MM.1S (cell line): ENCODE measurements at regions not wholly inside any gene's neighbourhood (a gene's known extent, or its start where the extent isn't known, plus 50 kb on each side); places are given as distances from the start of the nearest gene placed in this dataset.

ENCODE experiments used
- DNase-seq: peaks from one replicate; pipeline ENCODE4 v3.0.0-alpha.2; 2015
- H2AFZ ChIP-seq: fragments of 300-600 bp; sonication (generic); 2 replicates; pipeline ENCODE4 v1.6.0; 2016; ENCODE audit warnings: antibody characterized with exemption, low read length
- H3F3A ChIP-seq: fragments of 300-600 bp; sonication (generic); 2 replicates; pipeline ENCODE4 v1.6.1; 2016; ENCODE audit warnings: mild to moderate bottlenecking, antibody characterized with exemption, low read length, moderate library complexity, mixed read lengths; ENCODE audit not compliant: insufficient read depth
- H3K27ac ChIP-seq: fragments of 300-600 bp; sonication (generic); 2 replicates; pipeline ENCODE4 v1.5.1; 2016; ENCODE audit warnings: mild to moderate bottlenecking, low read length
- H3K27me3 ChIP-seq: fragments of 300-600 bp; sonication (generic); replicated peaks from 2 replicates; pipeline ENCODE4 v1.6.0; 2016; ENCODE audit warnings: low read length; ENCODE audit not compliant: insufficient read depth
- H3K36me3 ChIP-seq: fragments of 300-600 bp; sonication (generic); replicated peaks from 2 replicates; pipeline ENCODE4 v1.6.1; 2016; ENCODE audit warnings: mild to moderate bottlenecking, low read length, mixed read lengths; ENCODE audit not compliant: insufficient read depth
- H3K4me1 ChIP-seq: fragments of 300-600 bp; sonication (generic); 2 replicates; pipeline ENCODE4 v1.6.1; 2016; ENCODE audit warnings: low read length, mixed read lengths
- H3K4me2 ChIP-seq: fragments of 300-600 bp; sonication (generic); 2 replicates; pipeline ENCODE4 v1.6.0; 2016; ENCODE audit warnings: low read depth, low read length
- H3K4me3 ChIP-seq: fragments of 300-600 bp; sonication (generic); 2 replicates; pipeline ENCODE4 v1.5.1; 2016; ENCODE audit warnings: low read length, mixed read lengths
- H3K79me2 ChIP-seq: fragments of 300-600 bp; sonication (generic); 2 replicates; pipeline ENCODE4 v1.6.1; 2016; ENCODE audit warnings: mixed run types, low read length, mixed read lengths
- H3K9ac ChIP-seq: fragments of 300-600 bp; sonication (generic); 2 replicates; pipeline ENCODE4 v1.6.1; 2016; ENCODE audit warnings: low read length, mixed read lengths
- H3K9me2 ChIP-seq: fragments of 300-600 bp; sonication (generic); replicated peaks from 2 replicates; pipeline ENCODE4 v1.6.1; 2016; ENCODE audit warnings: mild to moderate bottlenecking, low read length, mixed read lengths; ENCODE audit not compliant: insufficient read depth
- H3K9me3 ChIP-seq: fragments of 300-600 bp; sonication (generic); replicated peaks from 2 replicates; pipeline ENCODE4 v1.6.1; 2016; ENCODE audit warnings: mild to moderate bottlenecking, low read length, mixed read lengths; ENCODE audit not compliant: insufficient read depth
- H4K20me1 ChIP-seq: fragments of 300-600 bp; sonication (generic); 2 replicates; pipeline ENCODE4 v1.6.1; 2016; ENCODE audit warnings: mild to moderate bottlenecking, low read length, moderate library complexity, mixed read lengths; ENCODE audit not compliant: insufficient read depth
- CTCF ChIP-seq: fragments of 300-600 bp; sonication (generic); IDR thresholded peaks from 2 replicates; pipeline ENCODE4 v1.5.1; 2016; ENCODE audit warnings: antibody characterized with exemption, low read length, mixed read lengths
- EZH2 ChIP-seq: fragments of 300-600 bp; sonication (generic); optimal IDR thresholded peaks from 2 replicates; pipeline ENCODE3; 2017; ENCODE audit warnings: low read depth, mild to moderate bottlenecking, antibody characterized with exemption, low read length, mixed read lengths
- EZH2phosphoT487 ChIP-seq: fragments of 300-600 bp; sonication (generic); IDR thresholded peaks from 2 replicates; pipeline ENCODE4 v1.6.1; 2018; ENCODE audit warnings: antibody characterized with exemption, low read length

- no peak overlapping the region for H3K4me3 ChIP-seq
- no peak for DNase-seq
- no peaks in the 10 kb centered on the region for H3K79me2 ChIP-seq
- H3K36me3 ChIP-seq: no peaks in the 10 kb centered on the region
- H3K27ac ChIP-seq: no peak overlapping the region
- H3K27me3 ChIP-seq: no peaks in the 10 kb centered on the region
- no peak overlapping the region for H3K4me2 ChIP-seq
- no peak overlapping the region for H3K9ac ChIP-seq
- no peaks in the 10 kb centered on the region for H3K9me2 ChIP-seq
- H3K9me3 ChIP-seq: no peaks in the 10 kb centered on the region
- H4K20me1 ChIP-seq: no peaks in the 10 kb centered on the region
- no peaks in the 10 kb centered on the region for H3F3A ChIP-seq
- H2AFZ ChIP-seq: no peak overlapping the region
- TF ChIP-seq EZH2 (no peak), CTCF (no peak), EZH2phosphoT487 (no peak)
- no peaks in the 10 kb centered on the region for H3K4me1 ChIP-seq
Observed at GRCh38 chr7:86008898-86009297, 634.8 kb upstream of the GRM3 start.

DNA sequence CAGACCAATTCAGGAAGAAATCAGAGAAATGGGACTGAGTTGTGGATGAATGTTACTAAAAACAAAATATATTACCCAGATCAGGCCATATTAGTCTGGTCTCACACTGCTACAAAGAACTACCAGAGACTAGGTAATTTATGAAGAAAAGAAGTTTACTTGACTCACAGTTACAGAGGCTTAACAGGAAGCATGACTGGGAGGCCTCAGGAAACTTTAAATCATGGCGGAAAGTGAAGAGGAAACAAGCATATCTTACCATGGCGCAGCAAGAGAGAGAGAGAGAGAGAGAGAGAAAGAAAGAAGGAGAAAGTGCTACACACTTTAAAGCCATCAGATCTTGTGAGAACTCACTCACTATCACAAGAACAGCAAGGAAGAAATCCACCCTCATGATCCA is 636.8 kb upstream of the GRM3 start:
- Histone ChIP-seq H3K27me3 (no peaks in the 10 kb centered on the region), H3K9ac (no peak overlapping the region), H3K4me2 (no peak overlapping the region), H3K4me1 (no peaks in the 10 kb centered on the region), H4K20me1 (no peaks in the 10 kb centered on the region), H3K79me2 (no peaks in the 10 kb centered on the region), H3K9me3 (no peaks in the 10 kb centered on the region), H3K4me3 (no peak overlapping the region), H3F3A (no peaks in the 10 kb centered on the region), H3K36me3 (no peaks in the 10 kb centered on the region), H3K9me2 (no peaks in the 10 kb centered on the region), H3K27ac (no peak overlapping the region), H2AFZ (no peak overlapping the region)
- TF ChIP-seq EZH2phosphoT487: no peak
- TF ChIP-seq CTCF: no peak
- TF ChIP-seq EZH2: no peak
- DNase-seq: no peak

- Histone ChIP-seq H3K9ac (no peak overlapping the region), H3K36me3 (no peaks in the 10 kb centered on the region), H3K4me1 (no peaks in the 10 kb centered on the region), H3F3A (no peaks in the 10 kb centered on the region), H3K9me2 (no peaks in the 10 kb centered on the region), H3K27me3 (no peaks in the 10 kb centered on the region), H4K20me1 (no peaks in the 10 kb centered on the region), H3K4me2 (no peak overlapping the region), H3K27ac (no peak overlapping the region), H3K79me2 (no peaks in the 10 kb centered on the region), H2AFZ (no peak overlapping the region), H3K4me3 (no peak overlapping the region), H3K9me3 (no peaks in the 10 kb centered on the region)
- TF ChIP-seq EZH2: no peak
- TF ChIP-seq CTCF: no peak
- no peak for TF ChIP-seq EZH2phosphoT487
- no peak for DNase-seq
Observed at GRCh38 chr7:86002858-86003257, 640.9 kb upstream of the GRM3 start.

- DNase-seq: no peak
- no peaks in the 10 kb centered on the region for H3K36me3 ChIP-seq
- H3K4me1 ChIP-seq: no peaks in the 10 kb centered on the region
- TF ChIP-seq CTCF (no peak), EZH2 (no peak), EZH2phosphoT487 (no peak)
- no peak overlapping the region for H2AFZ ChIP-seq
- H3K9me3 ChIP-seq: no peaks in the 10 kb centered on the region
- no peaks in the 10 kb centered on the region for H3F3A ChIP-seq
- no peak overlapping the region for H3K4me2 ChIP-seq
- H3K4me3 ChIP-seq: no peak overlapping the region
- no peaks in the 10 kb centered on the region for H3K79me2 ChIP-seq
- H3K27me3 ChIP-seq: no peaks in the 10 kb centered on the region
- H3K9me2 ChIP-seq: no peaks in the 10 kb centered on the region
- no peak overlapping the region for H3K27ac ChIP-seq
- no peak overlapping the region for H3K9ac ChIP-seq
- no peaks in the 10 kb centered on the region for H4K20me1 ChIP-seq
Observed at GRCh38 chr7:85997515-85997914, 646.2 kb upstream of the GRM3 start.
